G401.6 (cell line): ENCODE measurements at regions not wholly inside any gene's neighbourhood (a gene's known extent, or its start where the extent isn't known, plus 50 kb on each side); places are given as distances from the start of the nearest gene placed in this dataset.
"Not testable (repeated sequence)": the region's sequence is repeated elsewhere in the genome, so short reads cannot be mapped to it uniquely, and the experiment has no call there.

Experiments used
- FAIRE-seq: peaks from 2 replicates; lab custom pipeline; 2012; peaks lifted over from hg19 to GRCh38; lab: Jason Lieb, UNC

- FAIRE-seq = no peak
These were observed 662.4 kb upstream of the EYS start for GRCh38 chr6:66369407-66369806.

GRCh38 chr6:66362888-66363287, 655.9 kb upstream of the EYS start:
- FAIRE-seq = no peak

- FAIRE-seq = no peak
These were observed 654.9 kb upstream of the EYS start for GRCh38 chr6:66361886-66362285.

- no peak for FAIRE-seq
These were observed 650.8 kb upstream of the EYS start for GRCh38 chr6:66357781-66358180.

GRCh38 chr6:66355471-66355870, 648.4 kb upstream of the EYS start:
- FAIRE-seq = no peak

GRCh38 chr6:66344796-66345195, 637.8 kb upstream of the EYS start:
- FAIRE-seq = no peak

- FAIRE-seq = no peak
These were observed 633.7 kb upstream of the EYS start for GRCh38 chr6:66340736-66341135.

GRCh38 chr6:66336176-66336575, 629.1 kb upstream of the EYS start:
- no peak for FAIRE-seq

GRCh38 chr6:66328200-66328599, 621.2 kb upstream of the EYS start:
- no peak for FAIRE-seq

- FAIRE-seq = no peak
These were observed 619.2 kb upstream of the EYS start for GRCh38 chr6:66326228-66326627.

GRCh38 chr6:66321017-66321416, 614.0 kb upstream of the EYS start:
- no peak for FAIRE-seq

GRCh38 chr6:66307490-66307889, 600.5 kb upstream of the EYS start:
- FAIRE-seq = no peak

- no peak for FAIRE-seq
These were observed 584.9 kb upstream of the EYS start for GRCh38 chr6:66291905-66292304.

GRCh38 chr6:66289889-66290288, 582.9 kb upstream of the EYS start:
- no peak for FAIRE-seq

- FAIRE-seq = no peak
These were observed 571.1 kb upstream of the EYS start for GRCh38 chr6:66278115-66278514.

- no peak for FAIRE-seq
These were observed 570.4 kb upstream of the EYS start for GRCh38 chr6:66277400-66277799.

- FAIRE-seq = peak; percentile 33
These were observed 558.7 kb upstream of the EYS start for GRCh38 chr6:66265737-66266136.

GRCh38 chr6:66264376-66264775, 557.4 kb upstream of the EYS start:
- no peak for FAIRE-seq

- not testable (repeated sequence) for FAIRE-seq
These were observed 551.9 kb upstream of the EYS start for GRCh38 chr6:66258731-66259487.

- FAIRE-seq = no peak
These were observed 538.2 kb upstream of the EYS start for GRCh38 chr6:66245231-66245630.

GRCh38 chr6:66238851-66239250, 531.8 kb upstream of the EYS start:
- FAIRE-seq = no peak

- FAIRE-seq = no peak
These were observed 525.9 kb upstream of the EYS start for GRCh38 chr6:66232890-66233289.

GRCh38 chr6:66230591-66230990, 523.6 kb upstream of the EYS start:
- FAIRE-seq = no peak

GRCh38 chr6:66226109-66226508, 519.1 kb upstream of the EYS start:
- FAIRE-seq = no peak

GRCh38 chr6:66210964-66211363, 503.9 kb upstream of the EYS start:
- no peak for FAIRE-seq
